ENCODE measurements at regions not wholly inside any gene's neighbourhood (a gene's known extent, or its start where the extent isn't known, plus 50 kb on each side); places are given as distances from the start of the nearest gene placed in this dataset.

- intact Hi-C loops (cut with DNase I; ENCODE audit: low total_unique reads) = no loop called here
- WGBS, 2 donors = 58 to 59% methylated on average over 10 of the region's 10 CpGs
- no peak for TF ChIP-seq POLR2A (IDR thresholded peaks at IDR 0.05)
- no peak for TF ChIP-seq CTCF (IDR thresholded peaks at IDR 0.05)
Observed at GRCh38 chr2:129428086-129428660, 551.3 kb upstream of the RAB6C start.

GRCh38 chr2:129430911-129431310 lies 548.6 kb upstream of the RAB6C start:
- intact Hi-C loops (cut with DNase I; ENCODE audit: low total_unique reads) = loop anchor here (5.0 kb wide), 1 partner anchor 1976 kb away; no protein-coding TSS in a partner anchor
- DNase-seq (ENCODE audit: low spot score in 2 of 2) = no peak
- no peak for TF ChIP-seq POLR2A (IDR thresholded peaks at IDR 0.05)
- TF ChIP-seq CTCF (IDR thresholded peaks at IDR 0.05) = no peak
- no peak overlapping the region for H3K4me3 ChIP-seq (ENCODE audit: low read depth, poor library complexity, severe bottlenecking)
- 47 to 57% methylated on average over 7 of the region's 7 CpGs for WGBS, 2 donors

More at GRCh38 chr2:129428086-129428660, 551.3 kb upstream of the RAB6C start:
- no peak overlapping the region for H3K4me3 ChIP-seq (ENCODE audit: low read depth, poor library complexity, severe bottlenecking)
- DNase-seq (ENCODE audit: low spot score in 2 of 2) = no peak

- intact Hi-C loops (cut with DNase I; ENCODE audit: low total_unique reads) = loop anchor here (5.0 kb wide), 1 partner anchor 1975 kb away; no protein-coding TSS in a partner anchor
- TF ChIP-seq POLR2A (IDR thresholded peaks at IDR 0.05) (no peak), CTCF (IDR thresholded peaks at IDR 0.05) (no peak)
- H3K4me3 ChIP-seq (ENCODE audit: low read depth, poor library complexity, severe bottlenecking) = no peak overlapping the region
- DNase-seq (ENCODE audit: low spot score in 2 of 2) = no peak
- WGBS, 2 donors = 91 to 96% methylated on average over 6 to 7 of the region's 7 CpGs
Observed at GRCh38 chr2:129431881-129432280, 547.6 kb upstream of the RAB6C start.

- intact Hi-C loops (cut with DNase I; ENCODE audit: low total_unique reads) = no loop called here
- DNase-seq (ENCODE audit: low spot score in 2 of 2) = no peak
- WGBS, 2 donors = 31 to 48% methylated on average over 5 of the region's 5 CpGs
Observed at GRCh38 chr2:129436809-129437208, 542.7 kb upstream of the RAB6C start.

GRCh38 chr2:129437725-129438124 lies 541.7 kb upstream of the RAB6C start:
- DNase-seq (ENCODE audit: low spot score in 2 of 2) = no peak
- intact Hi-C loops (cut with DNase I; ENCODE audit: low total_unique reads) = no loop called here
- no peak overlapping the region for H3K4me3 ChIP-seq (ENCODE audit: low read depth, poor library complexity, severe bottlenecking)
- WGBS, 2 donors = 43 to 55% methylated on average over 3 of the region's 3 CpGs
- TF ChIP-seq CTCF (IDR thresholded peaks at IDR 0.05) = no peak
- no peak for TF ChIP-seq POLR2A (IDR thresholded peaks at IDR 0.05)

More at GRCh38 chr2:129436809-129437208, 542.7 kb upstream of the RAB6C start:
- TF ChIP-seq CTCF (IDR thresholded peaks at IDR 0.05) (no peak), POLR2A (IDR thresholded peaks at IDR 0.05) (no peak)
- H3K4me3 ChIP-seq (ENCODE audit: low read depth, poor library complexity, severe bottlenecking) = no peak overlapping the region

Measured in lower leg skin (tissue), 4 donors.